ENCODE measurements at regions not wholly inside any gene's neighbourhood (a gene's known extent, or its start where the extent isn't known, plus 50 kb on each side); places are given as distances from the start of the nearest gene placed in this dataset.

GRCh38 chr18:77669331-77669730, 419.7 kb downstream of the GALR1 start:
- no peak for FAIRE-seq

DNA sequence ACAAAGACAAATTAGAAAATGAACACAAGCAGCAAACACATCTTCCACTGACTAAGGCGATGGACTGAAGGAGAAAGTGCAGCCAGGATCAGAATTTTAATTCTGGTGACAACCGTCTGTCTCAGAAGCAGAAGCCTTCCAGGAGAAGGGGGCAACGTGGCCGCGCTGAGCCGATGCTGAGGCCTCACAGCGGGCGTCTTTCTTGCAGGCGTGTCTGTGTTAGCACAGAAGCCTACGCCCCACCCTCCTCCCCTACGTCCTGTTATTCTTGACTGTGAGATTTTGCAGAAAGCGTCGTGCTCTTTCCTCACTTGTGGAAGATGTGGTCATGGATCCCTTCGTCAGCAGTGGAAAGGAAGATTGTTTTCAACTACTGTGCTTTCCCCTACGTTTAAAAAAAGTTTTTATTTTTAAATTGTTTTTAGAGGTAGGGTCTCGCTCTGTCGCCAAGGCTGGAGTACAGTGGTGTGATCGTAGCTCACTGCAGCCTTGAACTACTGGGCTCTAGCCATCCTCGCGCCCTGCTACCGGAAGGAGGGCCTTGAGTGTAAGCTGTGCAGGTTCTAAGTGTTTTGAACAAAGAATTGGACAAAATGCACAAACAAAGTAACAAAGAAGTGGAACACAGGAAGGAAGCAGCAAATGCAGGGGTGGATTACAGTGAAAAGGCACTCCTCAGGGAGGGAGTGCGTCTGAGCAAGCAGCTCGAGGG, 422.0 kb downstream of the GALR1 start:
- FAIRE-seq = no peak

- FAIRE-seq = no peak
These were observed 427.3 kb downstream of the GALR1 start for GRCh38 chr18:77676910-77677309.

DNA sequence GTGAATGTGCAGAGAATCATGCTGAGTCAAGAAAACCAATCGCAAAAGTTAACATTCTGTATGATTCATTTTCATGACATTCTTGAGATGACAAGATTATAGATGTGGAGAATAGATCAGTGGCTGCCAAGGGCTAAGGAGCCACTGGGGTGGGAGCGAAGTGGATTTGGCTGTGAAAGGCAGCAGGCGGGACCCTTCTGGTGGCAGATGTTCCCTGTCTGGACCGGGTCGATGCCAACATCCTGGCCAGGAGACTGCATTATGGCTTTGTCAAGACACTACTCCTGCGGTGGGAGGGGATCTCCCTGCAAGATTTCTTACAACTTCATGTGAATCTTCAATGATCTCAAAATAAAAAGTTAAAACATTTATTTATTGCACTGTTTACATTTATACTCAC, 427.9 kb downstream of the GALR1 start:
- no peak for FAIRE-seq

GRCh38 chr18:77679869-77680268, 430.2 kb downstream of the GALR1 start:
- FAIRE-seq = no peak

- FAIRE-seq = no peak
These were observed 450.4 kb downstream of the GALR1 start for GRCh38 chr18:77700051-77700450.

DNA sequence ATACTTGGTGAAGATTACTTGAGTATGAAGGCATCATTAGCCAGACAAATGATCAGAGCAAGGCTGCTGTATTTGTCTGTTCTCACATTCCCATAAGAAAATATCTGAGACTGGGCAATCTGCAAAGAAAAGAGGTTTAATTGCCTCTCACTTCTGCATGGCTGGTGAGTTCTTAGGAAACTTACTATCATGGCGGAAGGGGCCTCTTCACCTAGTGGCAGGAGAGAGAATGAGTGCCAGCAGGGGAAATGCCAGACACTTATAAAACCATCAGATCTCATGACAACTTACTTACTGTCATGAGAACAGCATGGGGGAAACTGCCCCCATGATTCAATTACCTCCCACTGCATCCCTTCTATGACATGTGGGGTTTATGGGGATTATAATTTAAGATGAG, 452.3 kb downstream of the GALR1 start:
- no peak for FAIRE-seq

DNA sequence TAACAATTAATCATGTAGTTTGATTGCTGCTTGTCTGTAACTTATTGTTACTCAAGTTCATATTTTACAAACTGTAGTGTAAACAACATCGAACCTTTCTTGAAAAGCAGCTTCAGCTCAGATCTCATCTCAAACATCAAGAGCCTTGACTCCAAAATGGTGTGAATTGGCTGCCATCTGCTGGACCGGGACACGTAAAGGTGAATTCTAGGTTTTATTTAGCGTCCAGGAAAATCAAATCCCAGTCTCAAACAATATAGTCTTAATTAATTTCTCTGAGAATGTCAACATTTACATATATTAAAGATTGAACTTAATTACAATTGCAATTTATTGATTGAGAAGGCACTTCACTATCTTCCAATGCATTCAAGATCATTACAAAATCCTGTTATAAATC, 453.0 kb downstream of the GALR1 start:
- no peak for FAIRE-seq

- no peak for FAIRE-seq
These were observed 455.7 kb downstream of the GALR1 start for GRCh38 chr18:77705301-77705700.

DNA sequence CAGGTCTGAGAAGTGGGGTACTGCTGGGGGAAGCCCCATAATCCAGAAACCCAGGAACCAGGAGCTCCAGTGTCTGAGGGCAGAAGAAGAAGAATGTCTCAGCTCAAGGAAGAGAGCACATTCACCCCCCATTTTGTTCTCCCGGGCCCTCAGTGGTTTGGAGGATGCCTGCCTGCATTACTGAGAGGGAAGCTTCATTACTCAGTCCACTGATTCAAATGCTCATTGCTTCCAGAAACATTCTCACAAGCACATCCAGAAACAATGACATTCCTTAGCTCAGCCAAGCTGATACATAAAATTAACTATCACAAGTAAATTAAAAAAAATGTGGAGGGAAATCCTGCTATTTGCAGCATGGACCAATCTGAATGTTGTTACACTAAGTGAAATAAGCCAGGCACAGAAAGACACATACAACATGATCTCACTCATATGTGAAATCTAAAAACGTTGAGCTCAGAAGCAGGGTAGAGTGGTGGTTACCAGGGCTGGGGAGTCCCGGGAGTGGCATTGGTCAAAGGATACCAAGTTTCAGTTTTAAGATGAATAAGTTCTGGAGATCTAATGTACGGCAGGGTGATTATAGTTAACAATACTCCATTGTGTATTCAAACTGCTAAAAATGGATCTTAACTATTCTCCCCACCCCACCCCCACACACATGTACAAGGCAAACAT, 459.3 kb downstream of the GALR1 start:
- FAIRE-seq = no peak

DNA sequence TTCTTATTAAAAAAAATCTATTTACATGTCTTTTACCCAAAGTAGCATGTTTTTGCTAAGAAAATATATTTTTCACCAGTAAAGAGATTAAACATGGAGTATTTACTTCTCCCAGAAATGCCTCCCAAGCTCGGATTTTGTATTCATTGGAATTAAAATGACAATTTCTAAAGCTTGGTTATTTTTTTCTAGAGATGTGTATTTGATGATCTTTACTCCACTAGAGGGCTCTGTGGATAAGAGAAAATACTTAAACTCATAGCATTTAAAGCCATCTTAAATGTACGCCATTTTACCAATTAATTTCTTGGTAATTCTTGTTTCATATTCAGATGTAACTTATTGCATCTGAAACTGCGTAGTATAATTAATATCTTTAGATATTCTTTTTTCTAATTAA, 461.4 kb downstream of the GALR1 start:
- FAIRE-seq = peak; percentile 33

- FAIRE-seq = no peak
These were observed 465.1 kb downstream of the GALR1 start for GRCh38 chr18:77714716-77715115.

- no peak for FAIRE-seq
These were observed 466.6 kb downstream of the GALR1 start for GRCh38 chr18:77716282-77716681.

DNA sequence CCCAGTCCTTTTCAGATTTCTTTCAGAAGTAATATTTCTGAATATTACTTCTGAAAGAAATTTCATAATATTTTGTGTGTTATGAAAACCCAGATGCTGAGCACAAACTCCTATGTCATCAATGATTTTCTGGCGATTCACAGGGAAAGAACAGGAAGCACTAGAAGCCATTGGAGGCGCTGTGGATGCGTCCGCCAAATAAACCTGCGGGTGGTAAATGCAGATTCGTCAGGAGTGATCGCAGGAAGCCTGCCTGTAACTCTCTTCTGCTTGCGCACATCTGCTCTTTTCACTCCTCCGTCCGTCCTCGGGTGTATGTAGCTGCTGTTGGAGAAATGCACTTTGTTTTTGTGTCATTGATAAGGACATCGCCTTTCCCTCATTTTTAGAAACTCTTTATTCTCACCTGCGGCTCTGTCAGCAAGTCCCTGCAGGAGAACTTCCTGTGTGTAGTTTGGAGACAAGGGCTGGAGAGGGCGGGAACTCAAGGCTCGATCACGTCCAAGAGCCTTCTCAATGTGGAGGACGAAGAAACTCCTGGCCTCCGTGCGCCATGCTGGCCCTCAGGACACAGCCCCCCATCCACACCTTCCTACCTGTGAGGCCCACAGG, 483.8 kb downstream of the GALR1 start:
- FAIRE-seq = no peak

DNA sequence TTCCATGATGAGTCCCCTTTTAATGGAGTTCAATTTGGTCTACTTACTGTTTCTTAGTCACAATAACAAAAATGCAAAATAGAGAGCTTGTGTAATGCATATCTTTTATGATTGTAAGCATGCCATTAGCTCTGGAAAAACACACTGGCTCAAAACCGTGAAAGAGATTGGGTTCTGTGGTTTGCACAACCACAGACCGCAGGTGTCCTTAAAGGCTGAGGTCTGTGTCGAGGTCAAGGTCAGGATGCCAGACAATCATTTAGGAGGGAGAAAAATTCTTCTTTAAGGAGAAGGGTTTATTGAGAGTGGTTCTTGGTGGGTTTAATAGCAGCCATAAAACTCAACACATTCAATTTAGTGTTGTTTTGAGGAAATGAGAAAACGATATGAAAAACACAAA, 487.2 kb downstream of the GALR1 start:
- no peak for FAIRE-seq

DNA sequence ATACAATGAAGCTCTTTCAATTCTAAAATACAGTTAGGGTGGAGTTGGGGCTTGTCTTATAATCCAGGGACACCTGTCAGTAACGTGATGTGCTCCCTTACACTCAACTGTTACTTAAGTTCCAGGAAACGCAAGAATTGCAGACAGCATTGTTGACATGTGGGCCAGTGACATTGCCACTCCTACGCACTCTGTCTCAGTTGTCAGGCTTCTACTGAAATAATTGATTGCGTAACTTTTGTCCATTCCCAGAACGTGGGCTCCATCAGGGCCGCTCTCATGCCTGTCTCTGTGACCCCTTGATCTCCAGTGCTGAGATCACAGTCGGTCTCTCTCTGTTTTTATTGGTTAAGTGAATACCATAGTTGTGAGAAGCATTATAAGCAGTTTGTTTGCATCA, 487.8 kb downstream of the GALR1 start:
- FAIRE-seq = no peak

- no peak for FAIRE-seq
These were observed 499.4 kb downstream of the GALR1 start for GRCh38 chr18:77749089-77749488.

GRCh38 chr18:77750006-77750405, 500.4 kb downstream of the GALR1 start:
- no peak for FAIRE-seq

DNA sequence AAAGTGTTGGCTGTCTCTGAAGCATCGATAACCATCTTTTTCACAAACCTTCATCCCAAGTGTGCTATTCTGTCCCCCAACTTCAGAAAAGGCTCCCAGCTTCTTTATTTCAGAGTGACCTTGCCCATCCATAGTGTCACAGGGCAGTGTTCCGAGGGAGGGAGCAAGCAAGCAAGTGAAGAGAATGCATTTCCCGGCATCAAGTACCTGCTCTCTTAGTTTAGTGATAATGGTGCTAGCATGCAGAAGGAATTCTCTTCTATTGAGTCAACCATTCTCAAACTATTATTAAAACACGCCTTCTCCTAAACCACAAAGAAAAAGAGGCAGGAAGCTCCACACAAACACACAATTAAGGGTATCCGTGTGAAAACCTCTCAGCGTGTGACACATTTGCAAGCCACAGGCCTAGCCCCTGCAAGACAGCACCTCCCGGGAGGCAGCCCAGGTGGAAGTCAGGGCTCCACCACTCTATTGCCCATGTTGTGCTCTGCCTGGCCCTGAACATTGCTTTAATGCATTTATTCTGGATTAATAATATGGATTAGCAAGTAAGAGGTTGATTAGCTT, 504.9 kb downstream of the GALR1 start:
- FAIRE-seq = no peak

DNA sequence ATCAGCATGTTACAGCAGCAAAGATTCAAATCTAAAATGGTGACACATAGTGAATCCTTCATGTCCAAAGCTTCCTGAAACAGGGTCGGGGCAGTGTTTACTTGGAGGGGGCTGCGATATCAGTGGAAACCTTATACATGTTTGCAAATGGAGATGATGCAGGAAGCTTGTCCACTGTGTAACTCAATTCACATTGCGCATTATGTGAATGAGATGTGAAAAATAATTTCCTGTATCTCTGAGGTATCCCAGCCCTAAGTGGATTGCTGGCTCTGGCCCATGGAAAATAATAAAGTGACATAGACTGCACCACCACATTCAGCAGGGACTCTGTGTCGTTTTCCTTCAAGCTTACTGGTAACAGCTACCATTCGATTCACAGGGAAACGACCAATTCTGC, 505.5 kb downstream of the GALR1 start:
- no peak for FAIRE-seq

GRCh38 chr18:77761332-77761731, 511.7 kb downstream of the GALR1 start:
- FAIRE-seq = no peak

DNA sequence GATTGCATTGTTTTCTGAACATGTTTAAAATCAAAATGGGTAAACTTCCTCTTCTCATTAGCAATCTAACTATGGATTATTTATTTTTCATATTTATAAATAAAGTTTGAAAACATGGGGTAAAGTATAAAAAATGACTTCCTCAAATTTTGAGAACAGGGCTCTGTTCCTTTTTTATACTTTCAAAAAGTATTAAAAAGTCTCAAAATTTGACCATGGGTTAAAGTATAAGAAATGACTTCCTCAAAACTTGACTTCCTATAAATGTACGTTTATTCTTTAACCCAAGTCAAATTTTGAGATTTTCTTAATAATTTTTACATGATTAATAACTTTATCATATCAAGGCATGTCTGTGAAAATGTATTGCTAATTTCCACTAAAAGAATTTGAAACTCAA, 512.4 kb downstream of the GALR1 start:
- no peak for FAIRE-seq

DNA sequence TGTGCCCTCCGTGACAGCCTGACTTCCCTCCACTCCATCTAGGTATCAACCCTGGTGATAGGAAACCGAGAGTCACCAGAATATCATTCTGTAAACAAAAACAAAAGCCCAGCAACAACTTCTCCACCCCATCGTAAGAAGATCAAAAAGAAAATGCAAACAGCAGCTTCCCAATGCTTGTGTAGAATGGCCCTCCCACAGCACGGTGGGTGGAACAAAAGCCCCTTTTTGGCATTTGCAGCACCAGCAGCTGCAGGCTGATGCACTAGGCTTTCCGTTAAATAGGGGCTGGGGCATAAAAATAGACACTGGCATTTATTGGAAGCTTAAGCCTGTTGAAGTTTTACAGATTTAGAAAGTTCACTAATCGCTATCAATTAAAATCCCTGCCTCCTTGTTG, 513.0 kb downstream of the GALR1 start:
- FAIRE-seq = no peak
